NB4 (cell line): ENCODE measurements at regions not wholly inside any gene's neighbourhood (a gene's known extent, or its start where the extent isn't known, plus 50 kb on each side); places are given as distances from the start of the nearest gene placed in this dataset.

Source experiments
- DNase-seq: peaks from one replicate; pipeline ENCODE4 v3.0.0; 2010; ENCODE audit warnings: low read depth
- H3K4me3 ChIP-seq: one replicate; pipeline ENCODE4 v1.5.1; 2011; ENCODE audit warnings: mild to moderate bottlenecking, low read depth, low read length, moderate library complexity
- MYC ChIP-seq: IDR thresholded peaks from 2 replicates; pipeline ENCODE4 v1.6.1; 2011; ENCODE audit warnings: low read depth, low read length
- POLR2A ChIP-seq: IDR thresholded peaks from 2 replicates; pipeline ENCODE4 v1.6.1; 2011; ENCODE audit warnings: mild to moderate bottlenecking; ENCODE audit not compliant: insufficient read length; ENCODE audit errors: extremely low read depth
- TF ChIP-seq, protein P1 (sequence below): IDR thresholded peaks from 2 replicates; pipeline ENCODE4 v1.6.1; 2011; ENCODE audit warnings: low read depth, low read length
- TF ChIP-seq, protein P2 (sequence below): IDR thresholded peaks from one replicate; pipeline ENCODE4 v1.5.1; 2012; ENCODE audit warnings: low read depth, low read length

- TF ChIP-seq MYC (no peak), POLR2A (no peak)
- TF ChIP-seq, protein P1, sequence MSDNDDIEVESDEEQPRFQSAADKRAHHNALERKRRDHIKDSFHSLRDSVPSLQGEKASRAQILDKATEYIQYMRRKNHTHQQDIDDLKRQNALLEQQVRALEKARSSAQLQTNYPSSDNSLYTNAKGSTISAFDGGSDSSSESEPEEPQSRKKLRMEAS: no peak
- TF ChIP-seq, protein P2, sequence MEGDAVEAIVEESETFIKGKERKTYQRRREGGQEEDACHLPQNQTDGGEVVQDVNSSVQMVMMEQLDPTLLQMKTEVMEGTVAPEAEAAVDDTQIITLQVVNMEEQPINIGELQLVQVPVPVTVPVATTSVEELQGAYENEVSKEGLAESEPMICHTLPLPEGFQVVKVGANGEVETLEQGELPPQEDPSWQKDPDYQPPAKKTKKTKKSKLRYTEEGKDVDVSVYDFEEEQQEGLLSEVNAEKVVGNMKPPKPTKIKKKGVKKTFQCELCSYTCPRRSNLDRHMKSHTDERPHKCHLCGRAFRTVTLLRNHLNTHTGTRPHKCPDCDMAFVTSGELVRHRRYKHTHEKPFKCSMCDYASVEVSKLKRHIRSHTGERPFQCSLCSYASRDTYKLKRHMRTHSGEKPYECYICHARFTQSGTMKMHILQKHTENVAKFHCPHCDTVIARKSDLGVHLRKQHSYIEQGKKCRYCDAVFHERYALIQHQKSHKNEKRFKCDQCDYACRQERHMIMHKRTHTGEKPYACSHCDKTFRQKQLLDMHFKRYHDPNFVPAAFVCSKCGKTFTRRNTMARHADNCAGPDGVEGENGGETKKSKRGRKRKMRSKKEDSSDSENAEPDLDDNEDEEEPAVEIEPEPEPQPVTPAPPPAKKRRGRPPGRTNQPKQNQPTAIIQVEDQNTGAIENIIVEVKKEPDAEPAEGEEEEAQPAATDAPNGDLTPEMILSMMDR: no peak
- no peak for DNase-seq
- no peak overlapping the region for H3K4me3 ChIP-seq
These were observed 385.6 kb upstream of the OR4E1 start for GRCh38 chr14:22059201-22059600.

- H3K4me3 ChIP-seq: no peak overlapping the region
- no peak for DNase-seq
- TF ChIP-seq, protein P1: no peak
- TF ChIP-seq POLR2A: no peak
- TF ChIP-seq, protein P2: no peak
- TF ChIP-seq MYC: no peak
These were observed 379.2 kb upstream of the OR4E1 start for GRCh38 chr14:22052795-22053194.

DNA sequence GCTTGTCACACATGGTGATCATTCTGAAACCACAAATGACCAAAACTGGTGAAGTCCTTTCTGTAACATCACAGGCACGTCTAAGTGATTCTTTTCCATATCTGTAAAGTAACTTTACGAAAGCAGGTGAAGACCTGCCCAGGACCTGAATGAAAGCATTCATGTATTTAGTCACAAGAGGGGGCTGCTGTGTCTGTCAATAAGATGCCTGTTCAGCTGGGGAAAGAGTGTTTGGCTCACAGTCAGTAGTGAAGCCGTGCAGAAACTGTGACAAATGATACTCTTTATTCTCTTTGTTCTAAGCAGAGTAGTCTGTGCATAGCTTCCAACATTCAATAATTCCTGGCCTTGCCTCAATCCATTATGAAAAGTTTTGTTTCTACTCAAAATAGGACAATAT is 373.5 kb upstream of the OR4E1 start:
- H3K4me3 ChIP-seq: no peak overlapping the region
- peak; percentile 33 for DNase-seq
- TF ChIP-seq, protein P1: no peak
- TF ChIP-seq, protein P2: peak; percentile 21

DNA sequence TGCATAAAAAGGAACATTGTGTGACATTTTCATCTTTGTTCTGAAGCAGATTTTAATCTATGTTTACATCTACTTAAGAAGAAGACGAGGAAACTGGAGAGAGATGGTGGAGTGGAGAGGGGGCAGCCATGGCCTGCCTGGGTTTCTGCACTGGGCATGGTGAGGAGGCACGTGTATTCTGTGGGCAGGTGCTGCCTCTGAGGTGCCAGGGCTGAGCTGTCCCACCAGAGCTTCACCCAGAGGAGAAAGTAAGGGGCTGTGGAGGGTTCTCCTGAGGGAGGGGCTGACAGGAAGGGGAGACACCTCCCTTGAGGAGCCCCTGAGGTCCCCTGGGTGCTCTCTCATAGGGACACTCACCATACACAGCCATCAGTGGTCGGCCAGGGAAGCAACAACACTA is 372.4 kb upstream of the OR4E1 start:
- TF ChIP-seq, protein P1: no peak
- TF ChIP-seq POLR2A (no peak), MYC (no peak)
- TF ChIP-seq, protein P2: no peak
- H3K4me3 ChIP-seq: no peak overlapping the region
- DNase-seq: no peak

DNA sequence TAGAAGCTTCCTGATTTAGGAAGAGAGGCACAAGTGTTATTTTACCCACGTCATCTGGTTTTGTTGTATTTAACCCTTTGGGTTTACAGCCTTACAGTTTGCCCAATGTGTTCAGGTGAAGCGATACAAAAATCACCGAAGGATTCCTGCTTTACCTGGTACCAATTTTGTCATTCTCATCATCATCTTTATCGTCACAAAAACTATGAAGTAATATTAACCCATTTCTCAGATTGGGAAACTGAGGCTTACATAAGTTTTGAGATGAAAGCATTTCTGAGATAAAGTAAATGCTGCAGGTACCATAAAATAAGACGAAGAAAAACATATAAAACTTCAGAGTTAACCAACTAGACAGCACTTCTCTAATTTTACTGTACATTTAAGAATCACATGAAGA is 370.6 kb upstream of the OR4E1 start:
- TF ChIP-seq MYC (no peak), POLR2A (no peak)
- TF ChIP-seq, protein P1: no peak
- TF ChIP-seq, protein P2: no peak
- H3K4me3 ChIP-seq: no peak overlapping the region
- DNase-seq: no peak

DNA sequence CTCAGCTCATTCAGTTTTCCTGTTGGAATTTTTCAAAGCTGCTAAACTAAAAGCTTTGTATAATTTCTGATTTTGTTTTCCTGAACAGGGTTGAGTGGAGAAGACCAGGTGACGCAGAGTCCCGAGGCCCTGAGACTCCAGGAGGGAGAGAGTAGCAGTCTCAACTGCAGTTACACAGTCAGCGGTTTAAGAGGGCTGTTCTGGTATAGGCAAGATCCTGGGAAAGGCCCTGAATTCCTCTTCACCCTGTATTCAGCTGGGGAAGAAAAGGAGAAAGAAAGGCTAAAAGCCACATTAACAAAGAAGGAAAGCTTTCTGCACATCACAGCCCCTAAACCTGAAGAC is 367.1 kb upstream of the OR4E1 start:
- no peak overlapping the region for H3K4me3 ChIP-seq
- TF ChIP-seq POLR2A: no peak
- TF ChIP-seq, protein P1: no peak
- no peak for TF ChIP-seq MYC
- TF ChIP-seq, protein P2: no peak
- no peak for DNase-seq
